Brain microvascular endothelial cell (primary cell): ENCODE measurements at regions not wholly inside any gene's neighbourhood (a gene's known extent, or its start where the extent isn't known, plus 50 kb on each side); places are given as distances from the start of the nearest gene placed in this dataset.

Experiments
- DNase-seq: peaks from one replicate; pipeline ENCODE4 v3.0.0-alpha.2; 2020
- H3K27ac ChIP-seq: fragments of 250-450 bp; sonication (Bioruptor Pico); 2 replicates; pipeline ENCODE4 v1.5.1; 2020; ENCODE audit warnings: mild to moderate bottlenecking, moderate library complexity
- H3K27me3 ChIP-seq: fragments of 250-450 bp; sonication (Bioruptor Pico); replicated peaks from 2 replicates; pipeline ENCODE4 v1.5.1; 2020; ENCODE audit warnings: mild to moderate bottlenecking
- H3K36me3 ChIP-seq: fragments of 250-450 bp; sonication (Bioruptor Pico); replicated peaks from 2 replicates; pipeline ENCODE4 v1.5.1; 2020; ENCODE audit warnings: mild to moderate bottlenecking
- H3K4me3 ChIP-seq: 2 replicates; pipeline ENCODE4 v1.5.1; 2011; ENCODE audit warnings: low read depth, mild to moderate bottlenecking, control low read depth, low read length, moderate library complexity
- CTCF ChIP-seq: IDR thresholded peaks from 2 replicates; pipeline ENCODE4 v1.5.1; 2011; ENCODE audit warnings: low read depth, mild to moderate bottlenecking, moderate library complexity, low read length, control low read depth, inconsistent platforms; ENCODE audit errors: missing control alignments
- in situ Hi-C: cut with HindIII; loops from 2 replicates; pipeline ENCODE4 v1.10.0; 2017; ENCODE audit warnings: low sequenced_read_pairs, low pct_ligation_motif_present

GRCh38 chr7:121475806-121476205, 79.7 kb upstream of the FAM3C start:
- DNase-seq: no peak
- no peaks in the 10 kb centered on the region for H3K27me3 ChIP-seq
- in situ Hi-C loops: no loop called here
- H3K27ac ChIP-seq: no peak overlapping the region
- H3K36me3 ChIP-seq: no peaks in the 10 kb centered on the region
- TF ChIP-seq CTCF: no peak
- no peak overlapping the region for H3K4me3 ChIP-seq

- TF ChIP-seq CTCF: no peak
- in situ Hi-C loops: no loop called here
Measured at GRCh38 chr7:121474301-121474673, 78.2 kb upstream of the FAM3C start.

GRCh38 chr7:121473645-121474300, 77.7 kb upstream of the FAM3C start:
- no peaks in the 10 kb centered on the region for H3K27me3 ChIP-seq
- no peaks in the 10 kb centered on the region for H3K36me3 ChIP-seq
- in situ Hi-C loops: no loop called here
- no peak overlapping the region for H3K27ac ChIP-seq
- no peak for DNase-seq
- H3K4me3 ChIP-seq: no peak overlapping the region
- no peak for TF ChIP-seq CTCF

More at GRCh38 chr7:121474301-121474673, 78.2 kb upstream of the FAM3C start:
- Histone ChIP-seq H3K36me3 (no peaks in the 10 kb centered on the region), H3K27ac (no peak overlapping the region), H3K27me3 (no peaks in the 10 kb centered on the region), H3K4me3 (no peak overlapping the region)
- no peak for DNase-seq

- H3K36me3 ChIP-seq: no peaks in the 10 kb centered on the region
- DNase-seq: no peak
- in situ Hi-C loops: no loop called here
- H3K27ac ChIP-seq: no peak overlapping the region
- no peak overlapping the region for H3K4me3 ChIP-seq
- no peaks in the 10 kb centered on the region for H3K27me3 ChIP-seq
- no peak for TF ChIP-seq CTCF
Measured at GRCh38 chr7:121466455-121466854, 70.3 kb upstream of the FAM3C start.

- no peak for DNase-seq
- in situ Hi-C loops: no loop called here
- Histone ChIP-seq H3K4me3 (no peak overlapping the region), H3K36me3 (no peaks in the 10 kb centered on the region), H3K27me3 (no peaks in the 10 kb centered on the region), H3K27ac (no peak overlapping the region)
- TF ChIP-seq CTCF: no peak
Measured at GRCh38 chr7:121459148-121459547, 63.0 kb upstream of the FAM3C start.

- DNase-seq: no peak
- Histone ChIP-seq H3K36me3 (no peaks in the 10 kb centered on the region), H3K4me3 (no peak overlapping the region), H3K27me3 (no peaks in the 10 kb centered on the region), H3K27ac (no peak overlapping the region)
- no peak for TF ChIP-seq CTCF
- in situ Hi-C loops: no loop called here
Measured at GRCh38 chr7:121456785-121457359, 60.8 kb upstream of the FAM3C start.
